GM12878 (cell line): ENCODE measurements at regions not wholly inside any gene's neighbourhood (a gene's known extent, or its start where the extent isn't known, plus 50 kb on each side); places are given as distances from the start of the nearest gene placed in this dataset.

Source experiments
- ATAC-seq: fragments of 200-7000 bp; cut with Tn5 transposase; 3 replicates; pipeline ENCODE4 v1.9.1; 2020; ENCODE audit warnings: mild to moderate bottlenecking, moderate library complexity
- BruUV-seq: library from RNA; stranded (reverse); fragments of 400-500 nt; replicated peaks from 2 replicates; lab custom pipeline; 2021; lab: Mats Ljungman, UMichigan
- CTCF ChIA-PET: fragments of 300-600 bp; sonication (Branson Sonifier 250); formaldehyde crosslinking; extraction: SDS; loops from one replicate; lab custom pipeline; 2021; ENCODE audit warnings: inconsistent platforms; lab: Yijun Ruan, JAX
- POLR2A ChIA-PET: fragments of 350-600 bp; formaldehyde crosslinking; extraction: SDS; loops from one replicate; lab custom pipeline; 2021; ENCODE audit warnings: inconsistent platforms; lab: Charles Lee
- RAD21 ChIA-PET: fragments of 300-600 bp; sonication (Branson Sonifier 250); formaldehyde crosslinking; loops from one replicate; lab custom pipeline; 2023; ENCODE audit warnings: antibody characterized with exemption; ENCODE audit not compliant: unreplicated experiment; lab: Charles Lee
- SMC1A ChIA-PET: fragments of 300-600 bp; sonication (Branson Sonifier 250); formaldehyde crosslinking; loops from one replicate; lab custom pipeline; 2023; ENCODE audit not compliant: unreplicated experiment, uncharacterized antibody; lab: Charles Lee
- DNase-seq: peaks from one replicate; pipeline ENCODE4 v3.0.0-alpha.2; 2011; ENCODE audit warnings: low read depth, low spot score
- FAIRE-seq: peaks from 3 replicates; lab custom pipeline; 2011; peaks lifted over from hg19 to GRCh38; lab: Jason Lieb, UNC
- H2AFZ ChIP-seq: 2 replicates; pipeline ENCODE4 v1.6.0; 2011; ENCODE audit warnings: low read depth, low read length, control low read depth; ENCODE audit not compliant: control insufficient read depth
- H3K27ac ChIP-seq: 2 replicates; pipeline ENCODE4 v1.5.1; 2011; ENCODE audit warnings: control low read depth; ENCODE audit not compliant: control insufficient read depth, insufficient read depth
- H3K27me3 ChIP-seq, 2 experiments: replicated peaks in 1 of 2; 2 replicates each; pipeline versions ENCODE4 v1.6.0 to v1.6.1; 2011; ENCODE audit warnings: low read length in 1 of 2; ENCODE audit not compliant: control insufficient read depth in 2 of 2, insufficient read depth in 2 of 2
- H3K36me3 ChIP-seq, 2 experiments: 2 replicates each; pipeline ENCODE4 v1.5.1; 2011; ENCODE audit warnings: low read length in 1 of 2; ENCODE audit not compliant: control insufficient read depth in 2 of 2, insufficient read depth in 2 of 2
- H3K4me1 ChIP-seq: 2 replicates; pipeline ENCODE4 v1.6.1; 2011; ENCODE audit warnings: mild to moderate bottlenecking, low read length, moderate library complexity, mixed read lengths; ENCODE audit not compliant: control insufficient read depth, insufficient read depth
- H3K4me2 ChIP-seq: 2 replicates; pipeline ENCODE4 v1.6.0; 2011; ENCODE audit warnings: control low read depth; ENCODE audit not compliant: control insufficient read depth, insufficient read depth
- H3K4me3 ChIP-seq: fragments of 200-600 bp; sonication (generic); 2 replicates; pipeline ENCODE4 v1.5.1; 2016
- H3K79me2 ChIP-seq: 2 replicates; pipeline ENCODE4 v1.6.0; 2011; ENCODE audit warnings: low read length; ENCODE audit not compliant: control insufficient read depth, insufficient read depth
- H3K9ac ChIP-seq: 2 replicates; pipeline ENCODE4 v1.8.0; 2011; ENCODE audit warnings: low read length, control low read depth, mixed read lengths; ENCODE audit not compliant: control insufficient read depth, insufficient read depth
- H3K9me3 ChIP-seq: replicated peaks from 3 replicates; pipeline ENCODE4 v1.5.1; 2011; ENCODE audit warnings: mild to moderate bottlenecking, low read length; ENCODE audit not compliant: control insufficient read depth, insufficient read depth
- H4K20me1 ChIP-seq: 2 replicates; pipeline ENCODE4 v1.6.0; 2011; ENCODE audit not compliant: control insufficient read depth, insufficient read depth
- GABPA ChIP-seq: IDR thresholded peaks from 2 replicates; pipeline ENCODE4 v1.6.1; 2014; ENCODE audit warnings: antibody characterized with exemption, low read depth, mild to moderate bottlenecking, inconsistent platforms
- HCFC1 ChIP-seq: fragments of 150-350 bp; IDR thresholded peaks from 2 replicates; pipeline ENCODE4 v1.6.1; 2014; ENCODE audit warnings: low read length
- HDAC2 ChIP-seq: fragments of 200-600 bp; sonication (generic); IDR thresholded peaks from 2 replicates; pipeline ENCODE4 v1.6.1; 2017
- IKZF2 ChIP-seq, 2 experiments: fragments of 450-650 bp; IDR thresholded peaks; 2 replicates each; pipeline ENCODE4 v1.6.1; 2017; ENCODE audit warnings: mild to moderate bottlenecking in 2 of 2, moderate library complexity in 2 of 2
- IRF4 ChIP-seq: IDR thresholded peaks from 2 replicates; pipeline ENCODE4 v1.6.1; 2011; ENCODE audit warnings: low read depth, low read length
- LARP7 ChIP-seq: fragments of 450-650 bp; IDR thresholded peaks from 2 replicates; pipeline ENCODE4 v1.6.1; 2017; ENCODE audit warnings: mild to moderate bottlenecking
- MTA3 ChIP-seq: IDR thresholded peaks from 2 replicates; pipeline ENCODE4 v1.6.1; 2012; ENCODE audit warnings: low read length, inconsistent platforms, borderline replicate concordance
- MXI1 ChIP-seq: fragments of 150-350 bp; IDR thresholded peaks from 2 replicates; pipeline ENCODE4 v1.6.1; 2011; ENCODE audit warnings: low read depth, mild to moderate bottlenecking, inconsistent platforms, low read length, improper control_type of control experiment
- RAD51 ChIP-seq: fragments of 450-650 bp; IDR thresholded peaks from 2 replicates; pipeline ENCODE4 v1.6.1; 2016; ENCODE audit warnings: moderate library complexity, mild to moderate bottlenecking, inconsistent platforms
- TBL1XR1 ChIP-seq: IDR thresholded peaks from 2 replicates; pipeline ENCODE4 v1.6.1; 2012; ENCODE audit warnings: low read depth, low read length, improper control_type of control experiment
- ZNF217 ChIP-seq: fragments of 450-650 bp; IDR thresholded peaks from 2 replicates; pipeline ENCODE4 v1.6.1; 2017; ENCODE audit warnings: antibody characterized with exemption, mild to moderate bottlenecking
- ZNF384 ChIP-seq: IDR thresholded peaks from 2 replicates; pipeline ENCODE4 v1.6.1; 2012; ENCODE audit warnings: low read depth, mild to moderate bottlenecking, low read length, improper control_type of control experiment, borderline replicate concordance
- in situ Hi-C: fragments of 300-500 bp; cut with MboI; formaldehyde crosslinking; loops from 9 replicates; pipeline ENCODE4 v1.14.3; 2018; ENCODE audit warnings: mixed read lengths
- intact Hi-C: fragments of 100-400 bp; cut with micrococcal nuclease; formaldehyde crosslinking; loops from one replicate; pipeline ENCODE4 v1.14.2; 2022; ENCODE audit not compliant: unreplicated experiment
- TF ChIP-seq, protein P1 (sequence below): fragments of 450-650 bp; IDR thresholded peaks from 2 replicates; pipeline ENCODE4 v1.6.1; 2017; ENCODE audit warnings: mild to moderate bottlenecking, moderate library complexity
- TF ChIP-seq, protein P2 (sequence below): IDR thresholded peaks from 2 replicates; pipeline ENCODE4 v1.6.1; 2011; ENCODE audit warnings: borderline replicate concordance, low read depth, mild to moderate bottlenecking, moderate library complexity, low read length; ENCODE audit not compliant: insufficient read depth, poor library complexity, severe bottlenecking
- TF ChIP-seq, protein P3 (sequence below): fragments of 450-650 bp; IDR thresholded peaks from 2 replicates; pipeline ENCODE4 v1.6.1; 2016; ENCODE audit warnings: mild to moderate bottlenecking
- TF ChIP-seq, protein P4 (sequence below): fragments of 150-350 bp; IDR thresholded peaks from 2 replicates; pipeline ENCODE4 v1.6.1; 2014; ENCODE audit warnings: mild to moderate bottlenecking, low read depth, low read length

DNA sequence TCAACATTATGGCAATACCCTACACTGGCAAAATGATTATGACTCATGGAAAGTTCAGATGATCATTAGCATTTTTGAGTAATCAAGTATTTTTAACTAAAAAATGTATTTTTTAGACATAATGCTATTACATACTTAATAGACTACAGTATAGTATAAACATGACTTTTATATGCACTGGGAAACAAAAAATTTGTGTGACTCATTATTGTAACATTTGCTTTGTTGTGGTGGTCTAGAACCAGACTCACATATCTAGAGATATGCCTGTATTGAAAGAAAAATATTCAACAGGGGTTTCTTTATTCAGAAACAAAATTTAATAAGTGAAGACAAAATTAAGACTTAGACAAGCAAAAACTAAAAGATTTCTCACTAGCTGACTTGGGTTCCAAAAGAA, 385.3 kb upstream of the RIOK2 start:
- BruUV-seq = no TSS peak
- H3K4me2 ChIP-seq = no peak overlapping the region
- CTCF ChIA-PET = no interaction called here
- ATAC-seq = no peak
- in situ Hi-C loops (no loop called here), intact Hi-C loops (no loop called here)
- POLR2A ChIA-PET = no interaction called here
- H3K4me1 ChIP-seq = no peaks in the 10 kb centered on the region
- SMC1A ChIA-PET = interaction anchor here (0.7 kb wide), 1 partner anchor 8 kb away, joined by 3 read pairs; no protein-coding TSS in a partner anchor
- H3K9ac ChIP-seq = no peak overlapping the region
- H3K27me3 ChIP-seq = no peaks in the 10 kb centered on the region
- H3K36me3 ChIP-seq = no peaks in the 10 kb centered on the region
- peaks cover 4% of the 10 kb centered on the region; the same call in 2 of the 3 replicates for H3K9me3 ChIP-seq
- RAD21 ChIA-PET = no interaction called here
- TF ChIP-seq, protein P1, sequence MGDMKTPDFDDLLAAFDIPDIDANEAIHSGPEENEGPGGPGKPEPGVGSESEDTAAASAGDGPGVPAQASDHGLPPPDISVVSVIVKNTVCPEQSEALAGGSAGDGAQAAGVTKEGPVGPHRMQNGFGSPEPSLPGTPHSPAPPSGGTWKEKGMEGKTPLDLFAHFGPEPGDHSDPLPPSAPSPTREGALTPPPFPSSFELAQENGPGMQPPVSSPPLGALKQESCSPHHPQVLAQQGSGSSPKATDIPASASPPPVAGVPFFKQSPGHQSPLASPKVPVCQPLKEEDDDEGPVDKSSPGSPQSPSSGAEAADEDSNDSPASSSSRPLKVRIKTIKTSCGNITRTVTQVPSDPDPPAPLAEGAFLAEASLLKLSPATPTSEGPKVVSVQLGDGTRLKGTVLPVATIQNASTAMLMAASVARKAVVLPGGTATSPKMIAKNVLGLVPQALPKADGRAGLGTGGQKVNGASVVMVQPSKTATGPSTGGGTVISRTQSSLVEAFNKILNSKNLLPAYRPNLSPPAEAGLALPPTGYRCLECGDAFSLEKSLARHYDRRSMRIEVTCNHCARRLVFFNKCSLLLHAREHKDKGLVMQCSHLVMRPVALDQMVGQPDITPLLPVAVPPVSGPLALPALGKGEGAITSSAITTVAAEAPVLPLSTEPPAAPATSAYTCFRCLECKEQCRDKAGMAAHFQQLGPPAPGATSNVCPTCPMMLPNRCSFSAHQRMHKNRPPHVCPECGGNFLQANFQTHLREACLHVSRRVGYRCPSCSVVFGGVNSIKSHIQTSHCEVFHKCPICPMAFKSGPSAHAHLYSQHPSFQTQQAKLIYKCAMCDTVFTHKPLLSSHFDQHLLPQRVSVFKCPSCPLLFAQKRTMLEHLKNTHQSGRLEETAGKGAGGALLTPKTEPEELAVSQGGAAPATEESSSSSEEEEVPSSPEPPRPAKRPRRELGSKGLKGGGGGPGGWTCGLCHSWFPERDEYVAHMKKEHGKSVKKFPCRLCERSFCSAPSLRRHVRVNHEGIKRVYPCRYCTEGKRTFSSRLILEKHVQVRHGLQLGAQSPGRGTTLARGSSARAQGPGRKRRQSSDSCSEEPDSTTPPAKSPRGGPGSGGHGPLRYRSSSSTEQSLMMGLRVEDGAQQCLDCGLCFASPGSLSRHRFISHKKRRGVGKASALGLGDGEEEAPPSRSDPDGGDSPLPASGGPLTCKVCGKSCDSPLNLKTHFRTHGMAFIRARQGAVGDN = no peak
- TF ChIP-seq ZNF384 (no peak), IKZF2 (IDR thresholded peaks at IDR 0.05) (no peak), LARP7 (no peak), ZNF217 (no peak), MXI1 (no peak), IRF4 (no peak), HCFC1 (no peak), GABPA (no peak), RAD51 (no peak), TBL1XR1 (no peak), HDAC2 (no peak), MTA3 (no peak)
- TF ChIP-seq, protein P2, sequence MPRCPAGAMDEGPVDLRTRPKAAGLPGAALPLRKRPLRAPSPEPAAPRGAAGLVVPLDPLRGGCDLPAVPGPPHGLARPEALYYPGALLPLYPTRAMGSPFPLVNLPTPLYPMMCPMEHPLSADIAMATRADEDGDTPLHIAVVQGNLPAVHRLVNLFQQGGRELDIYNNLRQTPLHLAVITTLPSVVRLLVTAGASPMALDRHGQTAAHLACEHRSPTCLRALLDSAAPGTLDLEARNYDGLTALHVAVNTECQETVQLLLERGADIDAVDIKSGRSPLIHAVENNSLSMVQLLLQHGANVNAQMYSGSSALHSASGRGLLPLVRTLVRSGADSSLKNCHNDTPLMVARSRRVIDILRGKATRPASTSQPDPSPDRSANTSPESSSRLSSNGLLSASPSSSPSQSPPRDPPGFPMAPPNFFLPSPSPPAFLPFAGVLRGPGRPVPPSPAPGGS = no peak
- TF ChIP-seq, protein P3, sequence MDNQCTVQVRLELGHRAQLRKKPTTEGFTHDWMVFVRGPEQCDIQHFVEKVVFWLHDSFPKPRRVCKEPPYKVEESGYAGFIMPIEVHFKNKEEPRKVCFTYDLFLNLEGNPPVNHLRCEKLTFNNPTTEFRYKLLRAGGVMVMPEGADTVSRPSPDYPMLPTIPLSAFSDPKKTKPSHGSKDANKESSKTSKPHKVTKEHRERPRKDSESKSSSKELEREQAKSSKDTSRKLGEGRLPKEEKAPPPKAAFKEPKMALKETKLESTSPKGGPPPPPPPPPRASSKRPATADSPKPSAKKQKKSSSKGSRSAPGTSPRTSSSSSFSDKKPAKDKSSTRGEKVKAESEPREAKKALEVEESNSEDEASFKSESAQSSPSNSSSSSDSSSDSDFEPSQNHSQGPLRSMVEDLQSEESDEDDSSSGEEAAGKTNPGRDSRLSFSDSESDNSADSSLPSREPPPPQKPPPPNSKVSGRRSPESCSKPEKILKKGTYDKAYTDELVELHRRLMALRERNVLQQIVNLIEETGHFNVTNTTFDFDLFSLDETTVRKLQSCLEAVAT = no peak
- TF ChIP-seq, protein P4, sequence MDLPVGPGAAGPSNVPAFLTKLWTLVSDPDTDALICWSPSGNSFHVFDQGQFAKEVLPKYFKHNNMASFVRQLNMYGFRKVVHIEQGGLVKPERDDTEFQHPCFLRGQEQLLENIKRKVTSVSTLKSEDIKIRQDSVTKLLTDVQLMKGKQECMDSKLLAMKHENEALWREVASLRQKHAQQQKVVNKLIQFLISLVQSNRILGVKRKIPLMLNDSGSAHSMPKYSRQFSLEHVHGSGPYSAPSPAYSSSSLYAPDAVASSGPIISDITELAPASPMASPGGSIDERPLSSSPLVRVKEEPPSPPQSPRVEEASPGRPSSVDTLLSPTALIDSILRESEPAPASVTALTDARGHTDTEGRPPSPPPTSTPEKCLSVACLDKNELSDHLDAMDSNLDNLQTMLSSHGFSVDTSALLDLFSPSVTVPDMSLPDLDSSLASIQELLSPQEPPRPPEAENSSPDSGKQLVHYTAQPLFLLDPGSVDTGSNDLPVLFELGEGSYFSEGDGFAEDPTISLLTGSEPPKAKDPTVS = no peak
- no peaks in the 10 kb centered on the region for H4K20me1 ChIP-seq
- no peak for FAIRE-seq
- H3K79me2 ChIP-seq = no peaks in the 10 kb centered on the region
- H3K27ac ChIP-seq = no peak overlapping the region
- H2AFZ ChIP-seq = no peak overlapping the region
- H3K4me3 ChIP-seq = no peak overlapping the region
- DNase-seq = no peak
